Esophagus muscularis mucosa (tissue), 3 donors: ENCODE measurements at regions not wholly inside any gene's neighbourhood (a gene's known extent, or its start where the extent isn't known, plus 50 kb on each side); places are given as distances from the start of the nearest gene placed in this dataset.

Experiments
- CTCF ChIP-seq, 3 experiments: fragments of 200-600 bp in 2 of 3; fragments of 450-650 bp in 1 of 3; sonication (generic) in 2 of 3; IDR thresholded peaks; one replicate each; pipeline ENCODE4 v1.5.1; 2017 to 2019; ENCODE audit warnings: antibody characterized with exemption in 3 of 3, mild to moderate bottlenecking in 2 of 3, moderate library complexity in 1 of 3
- POLR2A ChIP-seq: fragments of 450-650 bp; IDR thresholded peaks from one replicate; pipeline ENCODE4 v1.6.1; 2017; ENCODE audit warnings: antibody characterized with exemption, moderate library complexity, mild to moderate bottlenecking, low read depth
- POLR2AphosphoS5 ChIP-seq, 2 donors: sonication (generic); formaldehyde crosslinking; IDR thresholded peaks; one replicate each; pipeline ENCODE4 v1.6.1; 2017; ENCODE audit warnings: antibody characterized with exemption in 2 of 2

GRCh38 chr11:38577769-38578168 is 1979.7 kb upstream of the RAG2 start:
- TF ChIP-seq POLR2A: no peak
- no peak for TF ChIP-seq CTCF (IDR thresholded peaks at IDR 0.05)
- TF ChIP-seq POLR2AphosphoS5 (IDR thresholded peaks at IDR 0.05): no peak
